ENCODE measurements at regions not wholly inside any gene's neighbourhood (a gene's known extent, or its start where the extent isn't known, plus 50 kb on each side); places are given as distances from the start of the nearest gene placed in this dataset.
"Not testable (repeated sequence)": the region's sequence is repeated elsewhere in the genome, so short reads cannot be mapped to it uniquely, and the experiment has no call there.

DNA sequence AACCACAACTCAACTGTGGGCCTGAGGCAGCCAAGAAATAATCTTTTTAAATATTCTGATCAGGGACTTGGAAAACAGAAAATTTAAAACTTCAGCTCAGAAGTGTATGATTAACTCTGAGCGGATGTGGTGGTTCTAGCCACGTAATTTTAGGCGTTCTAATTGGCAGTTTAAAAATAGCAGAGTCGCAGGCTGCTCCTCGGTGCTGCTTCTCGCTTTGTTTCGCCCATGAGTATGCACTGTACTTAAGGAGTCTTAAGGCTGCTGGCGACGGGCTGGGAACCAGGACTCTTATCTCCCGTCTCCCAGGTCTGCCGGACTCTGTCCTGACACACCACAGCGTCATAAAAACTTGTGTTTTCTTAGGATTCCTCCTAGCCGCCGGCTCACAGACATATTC, 113.4 kb upstream of the PELI2 start:
- 11% methylated on average over 14 of the region's 14 CpGs; no CpG with 5 or more reads in 1 of the 2 donors for WGBS, 2 donors (ENCODE audit: low coverage in 1 of 2)
- intact Hi-C loops (cut with DNase I; ENCODE audit: low total_unique reads) (no loop called here), in situ Hi-C loops (cut with MboI; ENCODE audit: low pct_ligation_motif_present in 1 of 4, low pct_unique_long_range_greater_than_20kb in 1 of 4, low sequenced_read_pairs in 3 of 4) (no loop called here)
- Histone ChIP-seq H3K36me3 (no peaks in the 10 kb centered on the region), H3K4me3 (peak overlapping the region in 1 of 4 donors; percentile 22), H3K27me3 (no peaks in the 10 kb centered on the region), H3K4me1 (peaks cover 0 to 19% (median 6%) of the 10 kb centered on the region in 4 donors), H3K9me3 (no peaks in the 10 kb centered on the region), H3K27ac (peak overlapping the region; percentile 13 to 50 (median 30))
- DNase-seq = peak; percentile 69
- TF ChIP-seq POLR2AphosphoS5 (IDR thresholded peaks at IDR 0.05) = peak in 1 of 3 donors; percentile 31
- TF ChIP-seq POLR2A (IDR thresholded peaks at IDR 0.05) = peak; percentile 9
- TF ChIP-seq, protein P1, sequence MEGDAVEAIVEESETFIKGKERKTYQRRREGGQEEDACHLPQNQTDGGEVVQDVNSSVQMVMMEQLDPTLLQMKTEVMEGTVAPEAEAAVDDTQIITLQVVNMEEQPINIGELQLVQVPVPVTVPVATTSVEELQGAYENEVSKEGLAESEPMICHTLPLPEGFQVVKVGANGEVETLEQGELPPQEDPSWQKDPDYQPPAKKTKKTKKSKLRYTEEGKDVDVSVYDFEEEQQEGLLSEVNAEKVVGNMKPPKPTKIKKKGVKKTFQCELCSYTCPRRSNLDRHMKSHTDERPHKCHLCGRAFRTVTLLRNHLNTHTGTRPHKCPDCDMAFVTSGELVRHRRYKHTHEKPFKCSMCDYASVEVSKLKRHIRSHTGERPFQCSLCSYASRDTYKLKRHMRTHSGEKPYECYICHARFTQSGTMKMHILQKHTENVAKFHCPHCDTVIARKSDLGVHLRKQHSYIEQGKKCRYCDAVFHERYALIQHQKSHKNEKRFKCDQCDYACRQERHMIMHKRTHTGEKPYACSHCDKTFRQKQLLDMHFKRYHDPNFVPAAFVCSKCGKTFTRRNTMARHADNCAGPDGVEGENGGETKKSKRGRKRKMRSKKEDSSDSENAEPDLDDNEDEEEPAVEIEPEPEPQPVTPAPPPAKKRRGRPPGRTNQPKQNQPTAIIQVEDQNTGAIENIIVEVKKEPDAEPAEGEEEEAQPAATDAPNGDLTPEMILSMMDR (IDR thresholded peaks at IDR 0.05) = no peak

DNA sequence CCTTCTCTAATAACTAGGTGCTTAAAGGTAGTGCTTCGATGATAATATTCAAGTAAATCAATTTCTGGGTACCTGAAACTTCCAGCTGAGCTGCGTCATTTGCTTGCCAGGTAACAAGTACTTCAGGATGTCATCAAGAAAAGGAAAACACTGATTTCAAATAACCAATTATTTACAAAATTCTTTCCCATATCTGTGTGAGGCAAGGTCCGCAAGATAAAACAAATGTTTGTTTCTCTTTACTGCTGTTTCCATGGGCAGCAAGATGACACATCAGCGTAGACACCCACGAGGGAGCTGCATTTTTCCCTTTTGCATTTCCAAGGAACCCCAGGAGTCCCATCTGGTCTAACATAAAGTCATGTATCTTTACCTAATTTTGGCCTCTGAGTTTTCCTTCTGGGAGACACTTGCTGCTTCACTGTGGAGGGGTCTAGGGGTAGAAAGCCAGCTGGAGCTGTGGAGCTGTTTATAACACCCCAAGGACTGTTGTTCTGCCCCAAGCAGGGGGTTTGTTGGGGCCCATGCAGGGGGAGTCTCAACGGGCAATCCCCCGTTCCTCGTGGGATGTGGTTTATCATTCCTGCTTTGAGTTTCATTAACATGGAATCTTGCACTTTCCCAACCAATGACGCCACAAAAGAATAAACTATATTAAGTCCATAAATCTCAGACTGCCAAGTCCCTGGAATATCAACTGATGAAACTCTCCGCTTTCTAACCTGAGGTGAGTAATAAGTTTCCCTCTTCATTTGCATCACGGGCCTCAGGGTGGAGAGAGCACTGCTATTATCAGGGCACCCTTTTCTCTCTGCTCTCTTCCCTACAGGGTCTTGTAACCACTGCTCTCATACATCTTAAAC, 112.8 kb upstream of the PELI2 start:
- DNase-seq = no peak
- no peak for TF ChIP-seq POLR2AphosphoS5 (IDR thresholded peaks at IDR 0.05)
- TF ChIP-seq, protein P1 (IDR thresholded peaks at IDR 0.05) = no peak
- no peak for TF ChIP-seq POLR2A (IDR thresholded peaks at IDR 0.05)
- no peak for TF ChIP-seq EP300 (IDR thresholded peaks at IDR 0.05; ENCODE audit: low read depth)
- Histone ChIP-seq H3K27ac (peak overlapping the region; percentile 13 to 50 (median 30)), H3K27me3 (no peaks in the 10 kb centered on the region), H3K4me3 (peak overlapping the region in 1 of 4 donors; percentile 22), H3K36me3 (no peaks in the 10 kb centered on the region), H3K9me3 (no peaks in the 10 kb centered on the region), H3K4me1 (peaks cover 0 to 19% (median 6%) of the 10 kb centered on the region in 4 donors)
- in situ Hi-C loops (cut with MboI; ENCODE audit: low pct_ligation_motif_present in 1 of 4, low pct_unique_long_range_greater_than_20kb in 1 of 4, low sequenced_read_pairs in 3 of 4) = no loop called here
- intact Hi-C loops (cut with DNase I; ENCODE audit: low total_unique reads) = no loop called here
- 30 to 52% methylated on average over 5 to 11 of the region's 11 CpGs for WGBS, 2 donors (ENCODE audit: low coverage in 1 of 2)

DNA sequence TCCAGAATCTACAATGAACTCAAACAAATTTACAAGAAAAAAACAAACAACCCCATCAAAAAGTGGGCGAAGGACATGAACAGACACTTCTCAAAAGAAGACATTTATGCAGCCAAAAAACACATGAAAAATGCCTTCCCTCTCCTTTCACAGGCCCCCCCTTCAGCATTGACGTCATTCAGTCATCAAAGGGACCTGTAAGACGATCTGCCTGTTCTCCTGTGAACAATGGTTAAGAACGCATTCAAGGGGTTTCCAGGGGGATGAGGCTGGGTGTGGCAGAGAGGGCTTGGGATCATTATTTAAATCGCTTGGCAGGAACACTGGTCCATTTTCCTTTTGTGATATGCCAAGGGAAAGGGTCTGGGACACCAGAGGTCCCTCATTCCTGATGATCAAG, 110.7 kb upstream of the PELI2 start:
- H3K9me3 ChIP-seq; in situ Hi-C loops (cut with MboI; ENCODE audit: low pct_ligation_motif_present in 1 of 4, low pct_unique_long_range_greater_than_20kb in 1 of 4, low sequenced_read_pairs in 3 of 4); H3K27me3 ChIP-seq; H3K36me3 ChIP-seq; intact Hi-C loops (cut with DNase I; ENCODE audit: low total_unique reads); H3K27ac ChIP-seq; H3K4me3 ChIP-seq; DNase-seq: not testable (repeated sequence)
- peaks cover 0 to 16% (median 6%) of the 10 kb centered on the region in 4 donors for H3K4me1 ChIP-seq
- 86% methylated on average over 4 to 5 of the region's 5 CpGs for WGBS, 2 donors (ENCODE audit: low coverage in 1 of 2)

DNA sequence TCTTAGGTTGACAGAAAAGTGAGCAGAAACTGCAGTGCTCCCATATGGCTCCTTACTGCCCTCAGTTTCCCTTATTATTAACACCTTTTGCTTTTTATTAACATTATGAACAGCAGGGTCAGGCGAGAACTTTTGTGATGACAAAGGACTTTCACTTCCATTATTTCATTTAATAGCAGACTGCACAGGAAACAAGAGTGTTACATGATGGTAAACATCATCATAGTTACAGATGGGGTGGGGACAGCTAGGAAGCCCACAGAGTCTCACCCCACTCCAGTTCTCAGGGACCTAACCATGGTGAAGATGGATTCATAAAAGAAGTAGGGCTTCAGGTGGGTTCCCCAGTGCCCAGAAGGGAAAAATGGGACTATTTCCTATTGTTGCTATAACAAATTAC, 110.1 kb upstream of the PELI2 start:
- 65 to 67% methylated on average over 1 of the region's 1 CpG for WGBS, 2 donors (ENCODE audit: low coverage in 1 of 2)
- H3K27ac ChIP-seq = no peak overlapping the region
- in situ Hi-C loops (cut with MboI; ENCODE audit: low pct_ligation_motif_present in 1 of 4, low pct_unique_long_range_greater_than_20kb in 1 of 4, low sequenced_read_pairs in 3 of 4) = no loop called here
- TF ChIP-seq POLR2A (IDR thresholded peaks at IDR 0.05) (no peak), EP300 (IDR thresholded peaks at IDR 0.05; ENCODE audit: low read depth) (no peak), POLR2AphosphoS5 (IDR thresholded peaks at IDR 0.05) (no peak)
- TF ChIP-seq, protein P1 (IDR thresholded peaks at IDR 0.05) = no peak
- H3K4me3 ChIP-seq = no peak overlapping the region
- H3K4me1 ChIP-seq = peaks cover 0 to 16% (median 6%) of the 10 kb centered on the region in 4 donors
- intact Hi-C loops (cut with DNase I; ENCODE audit: low total_unique reads) = no loop called here
- H3K9me3 ChIP-seq = no peaks in the 10 kb centered on the region
- no peak for DNase-seq
- H3K36me3 ChIP-seq = no peaks in the 10 kb centered on the region
- no peaks in the 10 kb centered on the region for H3K27me3 ChIP-seq

DNA sequence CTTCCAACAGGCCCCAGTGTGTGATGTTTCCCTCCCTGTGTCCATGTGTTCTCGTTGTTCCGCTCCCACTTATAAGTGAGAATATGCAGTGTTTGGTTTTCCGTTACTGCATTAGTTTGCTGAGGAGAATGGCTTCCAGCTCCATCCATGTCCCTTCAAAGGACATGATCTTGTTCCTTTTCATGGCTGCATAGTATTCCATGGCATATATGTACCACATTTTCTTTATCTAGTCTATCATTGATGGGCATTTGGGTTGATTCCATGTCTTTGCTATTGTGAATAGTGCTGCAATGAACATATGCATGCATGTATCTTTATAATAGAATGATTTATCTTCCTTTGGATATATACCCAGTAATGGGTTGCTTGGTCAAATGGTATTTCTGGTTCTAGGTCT, 109.5 kb upstream of the PELI2 start:
- H3K9me3 ChIP-seq; in situ Hi-C loops (cut with MboI; ENCODE audit: low pct_ligation_motif_present in 1 of 4, low pct_unique_long_range_greater_than_20kb in 1 of 4, low sequenced_read_pairs in 3 of 4): not testable (repeated sequence)

More for the DNA sequence above, 109.5 kb upstream of the PELI2 start:
- H3K27ac ChIP-seq; H3K4me3 ChIP-seq; H3K36me3 ChIP-seq; intact Hi-C loops (cut with DNase I; ENCODE audit: low total_unique reads); H3K27me3 ChIP-seq; DNase-seq: not testable (repeated sequence)
- H3K4me1 ChIP-seq = peaks cover 0 to 16% (median 6%) of the 10 kb centered on the region in 4 donors
- WGBS, 2 donors (ENCODE audit: low coverage in 1 of 2) = 97 to 100% methylated on average over 1 to 3 of the region's 3 CpGs
